Central memory CD8-positive, alpha-beta T cell (primary cell): ENCODE measurements at regions not wholly inside any gene's neighbourhood (a gene's known extent, or its start where the extent isn't known, plus 50 kb on each side); places are given as distances from the start of the nearest gene placed in this dataset.

Experiments
- ATAC-seq: fragments of 150-1000 bp; cut with Tn5 transposase; replicated peaks from 2 replicates; pipeline ENCODE4 v1.10.0; 2022; ENCODE audit warnings: mild to moderate bottlenecking, moderate FRiP score, moderate number of reproducible peaks; ENCODE audit not compliant: poor library complexity, severe bottlenecking; ENCODE audit errors: extremely low read depth
- DNase-seq, 2 donors: peaks; one replicate each; pipeline ENCODE4 v3.0.0; 2021; ENCODE audit warnings: low spot score in 2 of 2
- H3K27ac Mint-ChIP-seq: one replicate; pipeline ENCODE4 v1.8.0; 2022; ENCODE audit warnings: low read depth, mild to moderate bottlenecking, moderate library complexity, mixed read lengths
- H3K27me3 Mint-ChIP-seq: one replicate; pipeline ENCODE4 v1.8.0; 2022; ENCODE audit warnings: mixed read lengths
- H3K36me3 Mint-ChIP-seq: one replicate; pipeline ENCODE4 v1.8.0; 2022; ENCODE audit warnings: mild to moderate bottlenecking, moderate library complexity, mixed read lengths; ENCODE audit not compliant: insufficient read depth
- H3K4me1 Mint-ChIP-seq: one replicate; pipeline ENCODE4 v1.8.0; 2022; ENCODE audit warnings: mixed read lengths
- H3K4me3 Mint-ChIP-seq: one replicate; pipeline ENCODE4 v1.8.0; 2022; ENCODE audit warnings: mild to moderate bottlenecking, moderate library complexity, mixed read lengths
- H3K9me3 Mint-ChIP-seq: one replicate; pipeline ENCODE4 v1.8.0; 2022; ENCODE audit warnings: mixed read lengths

GRCh38 chr2:64213532-64214275 lies 69.5 kb upstream of the PELI1 start:
- peak overlapping the region; percentile 26 for H3K4me3 Mint-ChIP-seq
- H3K9me3 Mint-ChIP-seq: no peaks in the 10 kb centered on the region
- no peak for DNase-seq
- H3K27me3 Mint-ChIP-seq: no peaks in the 10 kb centered on the region
- H3K36me3 Mint-ChIP-seq: no peaks in the 10 kb centered on the region
- ATAC-seq: no peak
- peaks cover 11% of the 10 kb centered on the region for H3K4me1 Mint-ChIP-seq
- no peak overlapping the region for H3K27ac Mint-ChIP-seq

GRCh38 chr2:64214281-64215115 lies 70.3 kb upstream of the PELI1 start:
- peaks cover 11% of the 10 kb centered on the region for H3K4me1 Mint-ChIP-seq
- H3K4me3 Mint-ChIP-seq: peak overlapping the region; percentile 26
- DNase-seq (no peak), ATAC-seq (peak; percentile 67)
- no peaks in the 10 kb centered on the region for H3K27me3 Mint-ChIP-seq
- H3K27ac Mint-ChIP-seq: no peak overlapping the region
- no peaks in the 10 kb centered on the region for H3K36me3 Mint-ChIP-seq
- H3K9me3 Mint-ChIP-seq: no peaks in the 10 kb centered on the region

DNA sequence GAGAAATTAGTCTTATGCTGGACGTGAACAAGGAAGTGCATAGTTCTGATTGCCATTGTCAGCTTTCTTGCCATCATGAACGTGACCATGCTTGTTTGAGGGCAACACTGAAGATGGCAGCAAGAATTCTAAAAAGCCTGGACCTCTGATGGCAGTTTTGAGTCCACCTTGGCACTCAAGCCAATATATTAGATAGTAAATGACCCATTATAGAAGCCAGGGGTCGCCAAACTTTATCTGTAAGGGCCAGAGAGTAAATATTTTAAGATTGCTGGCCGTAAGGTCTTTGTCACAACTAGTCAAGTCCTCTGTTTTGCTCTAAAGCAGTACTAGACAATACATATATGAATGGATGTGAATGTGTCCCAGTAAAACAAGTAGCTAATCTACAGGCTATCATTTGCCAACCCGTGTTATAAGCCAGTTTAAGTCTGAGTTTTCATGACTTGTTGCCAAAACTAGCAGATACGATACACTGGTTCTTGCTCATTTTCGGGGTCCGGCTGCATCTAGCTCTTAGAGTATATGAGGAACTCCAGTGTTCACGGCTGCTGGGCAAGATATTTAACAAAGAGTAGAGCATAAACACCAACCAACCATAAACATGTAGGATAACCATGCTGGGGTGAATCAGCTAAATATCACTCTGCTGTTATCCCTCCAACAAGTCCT lies 73.1 kb upstream of the PELI1 start:
- H3K36me3 Mint-ChIP-seq: no peaks in the 10 kb centered on the region
- no peak overlapping the region for H3K4me3 Mint-ChIP-seq
- ATAC-seq (no peak), DNase-seq (no peak)
- no peaks in the 10 kb centered on the region for H3K9me3 Mint-ChIP-seq
- H3K27me3 Mint-ChIP-seq: no peaks in the 10 kb centered on the region
- no peak overlapping the region for H3K27ac Mint-ChIP-seq
- H3K4me1 Mint-ChIP-seq: peaks cover 11% of the 10 kb centered on the region

DNA sequence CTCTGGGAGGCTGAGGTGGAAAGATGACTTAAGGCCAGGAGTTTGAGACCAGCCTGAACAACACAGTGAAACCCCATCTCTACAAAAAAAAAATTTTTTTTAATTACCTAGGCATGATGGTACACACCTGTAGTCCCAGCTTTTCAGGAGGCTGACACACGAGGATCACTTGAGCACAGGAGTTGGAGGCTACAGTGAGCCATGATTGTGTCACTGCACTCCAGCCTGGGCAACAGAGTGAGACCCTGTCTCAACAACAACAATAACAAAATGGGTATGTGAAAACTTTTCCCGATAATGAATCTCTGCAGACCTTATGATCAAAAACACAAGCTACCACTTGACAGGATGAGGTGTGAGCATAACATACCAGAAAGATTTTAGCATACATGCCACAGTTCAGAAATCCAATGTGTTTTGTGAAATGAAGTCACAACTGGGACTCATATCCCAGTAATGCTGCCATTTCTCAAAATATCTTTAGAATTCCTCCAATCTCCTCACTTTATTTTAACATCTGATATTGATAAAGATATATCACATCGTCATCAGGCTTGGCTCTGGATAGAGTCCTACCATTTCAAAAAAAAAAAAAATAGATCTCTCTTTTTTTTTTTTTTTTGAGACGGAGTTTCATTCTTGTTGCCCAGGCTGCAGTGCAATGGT lies 74.0 kb upstream of the PELI1 start:
- no peaks in the 10 kb centered on the region for H3K9me3 Mint-ChIP-seq
- no peak overlapping the region for H3K4me3 Mint-ChIP-seq
- no peak overlapping the region for H3K27ac Mint-ChIP-seq

DNA sequence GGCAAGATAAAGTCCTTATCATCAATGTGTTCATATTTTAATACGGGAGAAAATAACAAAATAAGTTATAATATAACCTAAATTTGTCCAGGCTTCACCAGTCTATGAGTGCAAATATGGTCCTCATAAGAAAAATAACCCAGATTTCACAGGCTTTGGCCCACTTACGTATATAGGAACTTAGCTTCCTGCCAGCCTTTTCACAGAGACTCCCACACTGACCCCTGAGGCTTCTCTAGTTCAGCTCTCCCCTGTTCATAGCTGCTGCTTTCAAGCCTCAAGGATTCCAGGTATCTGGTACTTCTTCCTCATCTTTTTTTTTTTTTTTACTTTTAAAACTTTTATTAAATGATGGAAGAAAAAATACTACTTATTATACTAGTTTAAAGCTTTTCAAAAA lies 74.9 kb upstream of the PELI1 start:
- Mint-ChIP-seq H3K27ac (no peak overlapping the region), H3K36me3 (no peaks in the 10 kb centered on the region), H3K9me3 (no peaks in the 10 kb centered on the region), H3K4me3 (no peak overlapping the region), H3K27me3 (no peaks in the 10 kb centered on the region), H3K4me1 (peaks cover 5% of the 10 kb centered on the region)
- ATAC-seq: no peak
- DNase-seq: no peak

More for the DNA sequence above, 74.0 kb upstream of the PELI1 start:
- ATAC-seq (no peak), DNase-seq (no peak)
- Mint-ChIP-seq H3K36me3 (no peaks in the 10 kb centered on the region), H3K4me1 (peaks cover 11% of the 10 kb centered on the region), H3K27me3 (no peaks in the 10 kb centered on the region)

DNA sequence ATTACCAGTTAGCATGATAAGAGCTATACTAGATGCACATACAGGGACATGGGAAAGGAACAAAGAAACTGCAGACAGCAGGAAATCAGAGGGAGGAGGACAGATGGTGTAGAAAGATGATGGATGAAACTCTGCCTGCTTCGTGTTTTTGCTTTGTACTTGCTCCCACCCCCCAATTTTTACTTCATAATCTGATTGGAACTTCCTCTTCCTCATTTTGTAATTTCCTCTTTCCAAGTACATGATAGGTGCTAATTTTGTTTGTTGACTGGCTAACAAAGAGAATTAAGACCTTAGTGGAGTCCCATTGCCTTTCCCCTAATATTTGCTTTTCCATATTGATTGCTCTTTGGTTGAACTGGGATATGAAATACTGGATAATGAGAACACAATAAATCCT lies 76.0 kb upstream of the PELI1 start:
- Mint-ChIP-seq H3K27me3 (no peaks in the 10 kb centered on the region), H3K27ac (no peak overlapping the region), H3K36me3 (no peaks in the 10 kb centered on the region), H3K9me3 (no peaks in the 10 kb centered on the region), H3K4me3 (no peak overlapping the region), H3K4me1 (no peaks in the 10 kb centered on the region)
- DNase-seq (no peak), ATAC-seq (no peak)

DNA sequence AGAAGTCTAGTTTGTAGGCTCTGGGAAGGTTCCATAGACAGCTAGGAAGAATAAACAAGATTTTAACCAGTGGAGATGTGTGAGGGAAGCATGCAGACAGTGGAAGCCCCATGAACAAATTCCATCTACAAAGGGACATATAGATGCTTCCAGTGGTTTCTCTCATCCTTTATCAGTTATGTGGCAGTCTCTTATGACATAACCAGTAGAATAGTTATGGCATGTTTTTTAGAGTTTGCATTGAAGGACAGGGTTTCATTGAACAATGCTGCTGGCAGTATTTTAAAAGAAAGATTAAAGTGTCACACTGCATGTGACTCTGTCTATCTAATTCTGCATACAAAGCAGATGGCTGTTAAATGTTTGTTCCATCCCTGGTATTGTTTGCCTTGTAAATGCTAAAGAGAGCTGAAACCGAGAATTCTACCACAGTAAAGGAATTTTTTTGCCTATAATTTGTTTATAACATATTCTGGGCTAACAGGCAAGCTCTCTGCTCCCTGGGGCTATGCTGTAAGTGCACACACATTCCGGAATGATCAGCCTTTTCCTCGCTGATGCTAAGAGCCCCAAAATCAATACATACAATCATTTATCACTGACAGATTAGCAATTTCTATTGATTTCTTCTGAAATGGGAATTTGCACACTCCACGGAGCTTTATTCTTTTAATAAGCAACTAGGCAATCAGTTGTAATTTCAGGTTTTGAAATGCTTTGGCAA lies 76.8 kb upstream of the PELI1 start:
- Mint-ChIP-seq H3K4me3 (no peak overlapping the region), H3K36me3 (no peaks in the 10 kb centered on the region), H3K27ac (no peak overlapping the region), H3K27me3 (no peaks in the 10 kb centered on the region), H3K9me3 (no peaks in the 10 kb centered on the region), H3K4me1 (no peaks in the 10 kb centered on the region)
- DNase-seq: no peak
- no peak for ATAC-seq

DNA sequence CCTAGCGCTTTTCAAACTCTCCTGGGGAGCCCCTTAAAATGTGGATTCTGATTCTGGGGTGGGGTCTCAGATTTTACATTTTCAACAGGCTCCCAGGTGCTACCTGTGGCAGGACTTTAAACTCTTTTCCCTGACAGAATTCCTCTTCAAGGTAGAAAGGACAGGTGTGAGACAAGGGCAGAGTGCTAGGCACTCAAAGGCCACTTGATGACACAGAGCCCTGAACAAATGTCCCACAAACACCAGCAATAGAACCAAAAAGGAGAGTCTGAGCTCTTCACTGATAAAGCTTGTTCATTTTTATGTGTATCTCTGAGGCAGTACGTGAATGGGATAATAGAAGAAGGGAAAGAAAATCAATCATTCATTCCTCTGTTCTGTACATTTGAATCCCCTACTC lies 77.7 kb upstream of the PELI1 start:
- Mint-ChIP-seq H3K4me1 (no peaks in the 10 kb centered on the region), H3K36me3 (no peaks in the 10 kb centered on the region), H3K4me3 (no peak overlapping the region), H3K9me3 (no peaks in the 10 kb centered on the region), H3K27me3 (no peaks in the 10 kb centered on the region), H3K27ac (no peak overlapping the region)
- ATAC-seq: no peak
- DNase-seq: no peak

DNA sequence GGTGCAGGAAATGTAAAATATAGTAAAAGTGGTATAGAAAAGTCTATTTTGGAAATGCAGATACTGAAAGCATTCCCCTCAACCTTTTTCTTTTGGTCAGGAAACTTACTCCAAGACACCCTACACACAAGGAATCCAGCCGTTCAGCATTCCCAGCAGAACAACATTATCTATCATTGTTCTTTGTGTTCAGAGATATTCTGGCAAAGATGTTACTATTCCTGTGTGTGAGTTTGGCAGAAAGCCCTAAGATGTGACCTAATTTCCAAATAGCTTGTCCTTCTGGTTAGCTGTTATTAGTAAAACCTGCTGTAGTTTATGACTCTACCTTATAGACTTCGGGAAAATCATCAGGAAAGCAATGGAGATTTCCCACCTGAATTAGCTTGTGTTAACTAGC lies 78.1 kb upstream of the PELI1 start:
- no peak for ATAC-seq
- Mint-ChIP-seq H3K36me3 (no peaks in the 10 kb centered on the region), H3K4me3 (no peak overlapping the region), H3K9me3 (no peaks in the 10 kb centered on the region), H3K4me1 (no peaks in the 10 kb centered on the region), H3K27ac (no peak overlapping the region), H3K27me3 (peaks cover 1% of the 10 kb centered on the region)
- no peak for DNase-seq

DNA sequence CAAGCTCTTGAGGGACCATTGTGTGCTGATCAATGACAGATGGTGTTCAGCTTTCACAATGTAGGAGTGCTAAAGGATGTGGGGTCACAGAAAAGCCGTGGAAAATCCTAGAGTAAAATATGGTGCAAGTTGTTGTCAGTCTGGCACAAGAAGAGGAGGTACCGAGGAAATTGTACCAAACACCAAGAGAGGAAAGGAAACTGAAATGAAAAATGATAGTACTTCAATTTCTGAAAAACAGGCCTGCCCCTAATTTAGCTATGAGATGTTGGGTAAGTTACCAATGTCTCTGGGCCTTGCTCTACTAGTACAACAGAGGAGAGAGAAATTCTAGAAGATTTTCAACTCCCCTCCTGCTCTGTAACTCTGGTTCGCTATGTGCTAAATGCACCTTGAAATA lies 78.8 kb upstream of the PELI1 start:
- ATAC-seq (no peak), DNase-seq (no peak)
- no peaks in the 10 kb centered on the region for H3K36me3 Mint-ChIP-seq
- peaks cover 8% of the 10 kb centered on the region for H3K27me3 Mint-ChIP-seq
- H3K27ac Mint-ChIP-seq: no peak overlapping the region
- H3K4me3 Mint-ChIP-seq: no peak overlapping the region
- H3K9me3 Mint-ChIP-seq: no peaks in the 10 kb centered on the region
- peaks cover 2% of the 10 kb centered on the region for H3K4me1 Mint-ChIP-seq

GRCh38 chr2:64225491-64225890 lies 81.3 kb upstream of the PELI1 start:
- no peak overlapping the region for H3K4me3 Mint-ChIP-seq
- no peaks in the 10 kb centered on the region for H3K9me3 Mint-ChIP-seq
- DNase-seq (no peak), ATAC-seq (no peak)
- H3K27me3 Mint-ChIP-seq: peaks cover 33% of the 10 kb centered on the region
- peaks cover 11% of the 10 kb centered on the region for H3K4me1 Mint-ChIP-seq
- peaks cover 2% of the 10 kb centered on the region for H3K36me3 Mint-ChIP-seq
- H3K27ac Mint-ChIP-seq: no peak overlapping the region

DNA sequence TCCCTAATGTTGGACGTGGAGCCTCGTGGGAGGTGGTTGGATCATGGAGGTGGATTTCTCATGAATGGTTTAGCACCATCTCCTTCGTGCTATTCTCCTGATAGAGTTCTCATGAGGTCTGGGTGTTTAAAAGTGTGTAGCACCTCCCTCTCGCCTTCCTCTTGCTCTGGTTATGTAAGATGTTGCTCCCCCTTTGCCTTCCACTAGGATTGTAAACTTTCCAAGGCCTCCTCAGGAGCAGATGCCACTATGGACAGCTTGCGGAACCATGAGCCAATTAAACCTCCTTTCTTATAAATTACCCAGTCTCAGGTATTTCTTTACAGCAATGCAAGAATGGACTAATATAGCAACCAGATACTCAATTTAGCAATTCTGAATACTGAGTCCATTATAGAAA lies 82.4 kb upstream of the PELI1 start:
- DNase-seq (no peak), ATAC-seq (no peak)

More for the DNA sequence above, 82.4 kb upstream of the PELI1 start:
- Mint-ChIP-seq H3K9me3 (no peaks in the 10 kb centered on the region), H3K27ac (no peak overlapping the region), H3K4me1 (peaks cover 11% of the 10 kb centered on the region), H3K27me3 (peaks cover 44% of the 10 kb centered on the region), H3K36me3 (peaks cover 2% of the 10 kb centered on the region), H3K4me3 (no peak overlapping the region)
